RWPE2 (cell line): ENCODE measurements at regions not wholly inside any gene's neighbourhood (a gene's known extent, or its start where the extent isn't known, plus 50 kb on each side); places are given as distances from the start of the nearest gene placed in this dataset.
A peak's percentile ranks its signal among the peaks of the same experiment; 100 is the strongest.

ENCODE experiments used
- ATAC-seq: fragments of 200-7000 bp; cut with Tn5 transposase; 3 replicates; pipeline ENCODE4 v1.9.1; 2021; ENCODE audit warnings: low read depth
- DNase-seq: peaks from one replicate; pipeline ENCODE4 v3.0.0-alpha.2; 2020; ENCODE audit warnings: low spot score
- H3K27ac ChIP-seq: fragments of 450-650 bp; 2 replicates; pipeline ENCODE4 v1.5.1; 2017; ENCODE audit warnings: mild to moderate bottlenecking; ENCODE audit not compliant: poor library complexity, severe bottlenecking
- H3K27me3 ChIP-seq: fragments of 250-450 bp; sonication (Bioruptor Pico); 2 replicates; pipeline ENCODE4 v1.5.1; 2021; ENCODE audit warnings: mild to moderate bottlenecking, moderate library complexity; ENCODE audit not compliant: insufficient read depth, poor library complexity, severe bottlenecking
- H3K36me3 ChIP-seq: fragments of 250-450 bp; sonication (Bioruptor Pico); 2 replicates; pipeline ENCODE4 v1.5.1; 2020; ENCODE audit warnings: low read depth, mild to moderate bottlenecking, moderate library complexity
- H3K4me1 ChIP-seq: fragments of 250-450 bp; sonication (Bioruptor Pico); 2 replicates; pipeline ENCODE4 v1.5.1; 2021; ENCODE audit warnings: mild to moderate bottlenecking, moderate library complexity; ENCODE audit not compliant: insufficient read depth, poor library complexity, severe bottlenecking
- H3K4me3 ChIP-seq: fragments of 250-450 bp; sonication (Bioruptor Pico); 2 replicates; pipeline ENCODE4 v1.5.1; 2021; ENCODE audit warnings: mild to moderate bottlenecking, moderate library complexity; ENCODE audit not compliant: severe bottlenecking
- H3K9me3 ChIP-seq: fragments of 250-450 bp; sonication (Bioruptor Pico); 2 replicates; pipeline ENCODE4 v1.5.1; 2021; ENCODE audit warnings: mild to moderate bottlenecking, moderate library complexity; ENCODE audit not compliant: severe bottlenecking
- CTCF ChIP-seq: fragments of 450-650 bp; IDR thresholded peaks from one replicate; pipeline ENCODE4 v1.5.1; 2017; ENCODE audit warnings: mild to moderate bottlenecking, moderate library complexity; ENCODE audit not compliant: poor library complexity, severe bottlenecking

DNA sequence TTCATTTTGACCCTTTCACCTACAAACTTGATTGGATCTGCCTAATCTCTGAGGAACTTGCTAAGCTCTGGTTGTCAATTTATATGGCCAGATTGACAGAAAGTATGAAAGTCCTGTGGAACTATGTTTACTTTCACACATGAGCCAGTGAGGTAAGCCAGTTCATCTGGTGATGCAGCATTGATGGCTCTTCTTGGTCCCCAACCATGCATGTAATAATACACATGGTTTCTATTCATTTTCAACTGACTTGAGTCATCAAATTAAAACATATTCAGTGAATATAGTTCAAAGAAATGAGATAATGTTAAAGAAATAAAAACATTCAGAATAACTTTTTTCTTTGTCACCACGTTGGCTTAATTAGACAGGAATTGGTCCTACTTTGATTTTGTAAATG lies 336.1 kb upstream of the THBS1 start:
- Histone ChIP-seq H3K4me3 (no peak overlapping the region), H3K27ac (peak overlapping the region; percentile 15), H3K36me3 (no peaks in the 10 kb centered on the region), H3K4me1 (peaks cover 27% of the 10 kb centered on the region), H3K27me3 (no peaks in the 10 kb centered on the region), H3K9me3 (no peaks in the 10 kb centered on the region)
- DNase-seq (no peak), ATAC-seq (no peak)
- TF ChIP-seq CTCF = no peak

- peaks cover 21% of the 10 kb centered on the region for H3K4me1 ChIP-seq
- ATAC-seq = no peak
- TF ChIP-seq CTCF = no peak
These were observed 334.4 kb upstream of the THBS1 start for GRCh38 chr15:39246523-39246922.

GRCh38 chr15:39247574-39247973 lies 333.3 kb upstream of the THBS1 start:
- no peak overlapping the region for H3K4me3 ChIP-seq
- DNase-seq (no peak), ATAC-seq (no peak)
- no peaks in the 10 kb centered on the region for H3K9me3 ChIP-seq
- peaks cover 15% of the 10 kb centered on the region for H3K4me1 ChIP-seq
- TF ChIP-seq CTCF = no peak
- no peaks in the 10 kb centered on the region for H3K27me3 ChIP-seq
- H3K27ac ChIP-seq = peak overlapping the region; percentile 62
- H3K36me3 ChIP-seq = no peaks in the 10 kb centered on the region

More at GRCh38 chr15:39246523-39246922, 334.4 kb upstream of the THBS1 start:
- no peaks in the 10 kb centered on the region for H3K36me3 ChIP-seq
- no peak for DNase-seq
- H3K4me3 ChIP-seq = no peak overlapping the region
- no peaks in the 10 kb centered on the region for H3K9me3 ChIP-seq
- no peak overlapping the region for H3K27ac ChIP-seq
- H3K27me3 ChIP-seq = no peaks in the 10 kb centered on the region

GRCh38 chr15:39248204-39248603 lies 332.7 kb upstream of the THBS1 start:
- ATAC-seq = peak; percentile 69
- Histone ChIP-seq H3K4me1 (peaks cover 13% of the 10 kb centered on the region), H3K36me3 (no peaks in the 10 kb centered on the region), H3K27ac (peak overlapping the region; percentile 62), H3K27me3 (no peaks in the 10 kb centered on the region), H3K4me3 (no peak overlapping the region), H3K9me3 (no peaks in the 10 kb centered on the region)
- no peak for TF ChIP-seq CTCF
- no peak for DNase-seq

GRCh38 chr15:39250001-39250400 lies 330.9 kb upstream of the THBS1 start:
- H3K4me3 ChIP-seq = no peak overlapping the region
- no peak for TF ChIP-seq CTCF
- ATAC-seq (no peak), DNase-seq (no peak)
- H3K9me3 ChIP-seq = no peaks in the 10 kb centered on the region
- peaks cover 13% of the 10 kb centered on the region for H3K4me1 ChIP-seq
- H3K27ac ChIP-seq = no peak overlapping the region
- no peaks in the 10 kb centered on the region for H3K27me3 ChIP-seq
- H3K36me3 ChIP-seq = no peaks in the 10 kb centered on the region
